BLaER1 treated with 17β-estradiol and CSF1 and Interleukin-3, amounts not matched to agents 10 nM and 100 nM (cell line): ENCODE measurements at regions not wholly inside any gene's neighbourhood (a gene's known extent, or its start where the extent isn't known, plus 50 kb on each side); places are given as distances from the start of the nearest gene placed in this dataset.
A peak's percentile ranks its signal among the peaks of the same experiment; 100 is the strongest.
"Not testable (repeated sequence)": the region's sequence is repeated elsewhere in the genome, so short reads cannot be mapped to it uniquely, and the experiment has no call there.

ENCODE experiments used
- H3K27ac ChIP-seq, 11 experiments: shearing (Covaris generic); formaldehyde crosslinking; 2 replicates each; pipeline ENCODE4 v1.8.1; 2022
- H3K27me3 ChIP-seq, 11 experiments: shearing (Covaris generic); formaldehyde crosslinking; 2 replicates each; pipeline ENCODE4 v1.8.1; 2022
- H3K36me3 ChIP-seq, 11 experiments: shearing (Covaris generic); formaldehyde crosslinking; 2 replicates each; pipeline ENCODE4 v1.8.1; 2022
- H3K4me1 ChIP-seq, 10 experiments: shearing (Covaris generic); formaldehyde crosslinking; 2 replicates each; pipeline ENCODE4 v1.8.1; 2022
- H3K4me2 ChIP-seq, 11 experiments: shearing (Covaris generic); formaldehyde crosslinking; 2 replicates each; pipeline ENCODE4 v1.8.1; 2022
- H3K4me3 ChIP-seq, 10 experiments: shearing (Covaris generic); formaldehyde crosslinking; 2 replicates each; pipeline ENCODE4 v1.8.1; 2022
- H3K9ac ChIP-seq, 11 experiments: shearing (Covaris generic); formaldehyde crosslinking; 2 replicates each; pipeline ENCODE4 v1.8.1; 2022
- H3K9me3 ChIP-seq, 11 experiments: shearing (Covaris generic); formaldehyde crosslinking; replicated peaks in 1 of 11; 2 replicates each; pipeline ENCODE4 v1.8.1; 2022
- H4K20me1 ChIP-seq, 11 experiments: shearing (Covaris generic); formaldehyde crosslinking; 2 replicates each; pipeline ENCODE4 v1.8.1; 2022
- Cebpa-rat ChIP-seq, 11 experiments: shearing (Covaris generic); IDR thresholded peaks; 2 replicates each; pipeline ENCODE4 v1.8.1; 2022

DNA sequence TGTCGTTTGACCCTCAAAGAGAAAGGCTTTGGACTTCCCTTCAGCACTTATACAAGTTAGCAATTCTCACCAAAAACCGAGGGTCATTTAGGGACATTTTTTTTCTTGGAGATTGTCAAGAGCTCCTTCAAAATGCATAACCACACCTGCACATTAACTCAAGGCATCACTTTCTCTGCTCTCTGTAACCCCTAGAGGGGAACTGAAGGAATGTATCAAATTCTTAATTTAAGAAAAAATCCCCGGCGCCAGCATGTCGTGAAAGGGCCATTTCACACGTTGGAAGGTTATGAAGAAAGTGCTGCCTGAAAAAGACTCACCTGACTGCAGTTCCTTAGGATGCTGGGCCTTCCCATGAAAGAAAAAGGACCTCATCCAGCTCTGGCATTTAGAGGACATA is 131.6 kb upstream of the ZC3H12A start:
- Histone ChIP-seq H3K9me3 (no peaks in the 10 kb centered on the region), H3K36me3 (no peaks in the 10 kb centered on the region), H4K20me1 (no peaks in the 10 kb centered on the region; a peak in 1 of 22 replicates), H3K27me3 (no peaks in the 10 kb centered on the region), H3K9ac (no peak overlapping the region), H3K4me1 (peaks cover 0 to 13% (median 9%) of the 10 kb centered on the region in 10 experiments; a peak in 15 of 20 replicates), H3K4me3 (no peak overlapping the region), H3K27ac (no peak overlapping the region), H3K4me2 (no peak overlapping the region)
- TF ChIP-seq Cebpa-rat (IDR thresholded peaks at IDR 0.05): no peak

DNA sequence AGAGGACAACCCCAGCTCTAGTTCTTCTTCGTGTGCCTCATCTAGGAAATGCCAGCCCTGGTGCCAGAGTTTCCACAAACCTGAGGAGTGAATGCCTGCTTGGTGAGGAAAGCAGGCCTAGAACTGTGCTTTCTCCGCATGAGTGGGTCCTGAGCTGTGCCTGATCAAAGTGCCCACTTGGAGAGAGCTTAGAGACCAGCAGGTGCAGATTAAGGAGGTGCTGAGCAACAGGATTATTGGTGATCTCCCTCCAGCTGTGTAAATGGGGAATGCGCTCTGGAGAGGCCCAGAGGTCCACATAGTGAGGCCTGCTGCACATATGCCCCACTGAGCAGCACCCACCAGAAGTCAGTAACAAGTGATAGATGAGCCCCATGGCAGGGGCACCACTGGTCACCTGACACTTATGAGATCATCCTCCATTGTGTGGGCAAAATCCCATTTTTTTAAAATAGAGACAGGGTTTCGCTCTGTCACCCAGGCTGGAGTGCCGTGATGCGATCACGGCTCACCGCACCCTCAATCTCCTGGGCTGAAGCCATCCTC is 127.2 kb upstream of the ZC3H12A start:
- no peaks in the 10 kb centered on the region for H3K27me3 ChIP-seq
- peak overlapping the region in 9 of 11 experiments; percentile 14 to 60 (median 42); a peak in 17 of 22 replicates for H3K4me2 ChIP-seq
- H3K9ac ChIP-seq: no peak overlapping the region
- no peaks in the 10 kb centered on the region for H3K36me3 ChIP-seq
- peaks cover 0 to 16% (median 11%) of the 10 kb centered on the region in 10 experiments; a peak in 15 of 20 replicates for H3K4me1 ChIP-seq
- no peak for TF ChIP-seq Cebpa-rat (IDR thresholded peaks at IDR 0.05)
- H3K9me3 ChIP-seq: no peaks in the 10 kb centered on the region
- no peaks in the 10 kb centered on the region; a peak in 1 of 22 replicates for H4K20me1 ChIP-seq
- no peak overlapping the region for H3K4me3 ChIP-seq
- no peak overlapping the region for H3K27ac ChIP-seq

DNA sequence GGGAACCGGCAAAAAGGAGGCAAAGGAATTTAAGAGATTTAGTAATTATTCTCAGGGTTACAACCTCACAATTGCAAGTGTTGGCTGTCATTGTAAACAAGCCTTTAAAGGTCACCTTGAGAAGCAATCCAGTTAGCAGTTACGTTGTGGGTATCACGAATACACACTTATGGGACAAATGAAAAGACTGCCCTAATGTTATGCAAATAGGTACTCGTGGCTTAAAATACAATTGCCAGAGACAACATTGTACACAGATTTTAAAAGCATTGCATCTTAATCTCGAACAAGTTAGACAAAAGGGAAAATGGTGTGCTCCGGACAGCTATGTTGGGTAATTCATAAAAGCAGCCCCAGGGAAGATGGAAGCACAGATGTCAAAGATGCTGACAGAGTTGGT is 120.5 kb upstream of the ZC3H12A start:
- Histone ChIP-seq H3K9me3 (no peaks in the 10 kb centered on the region), H4K20me1 (no peaks in the 10 kb centered on the region), H3K4me1 (no peaks in the 10 kb centered on the region), H3K27me3 (no peaks in the 10 kb centered on the region), H3K4me2 (no peak overlapping the region), H3K9ac (no peak overlapping the region), H3K27ac (no peak overlapping the region), H3K36me3 (no peaks in the 10 kb centered on the region), H3K4me3 (no peak overlapping the region)
- no peak for TF ChIP-seq Cebpa-rat (IDR thresholded peaks at IDR 0.05)

DNA sequence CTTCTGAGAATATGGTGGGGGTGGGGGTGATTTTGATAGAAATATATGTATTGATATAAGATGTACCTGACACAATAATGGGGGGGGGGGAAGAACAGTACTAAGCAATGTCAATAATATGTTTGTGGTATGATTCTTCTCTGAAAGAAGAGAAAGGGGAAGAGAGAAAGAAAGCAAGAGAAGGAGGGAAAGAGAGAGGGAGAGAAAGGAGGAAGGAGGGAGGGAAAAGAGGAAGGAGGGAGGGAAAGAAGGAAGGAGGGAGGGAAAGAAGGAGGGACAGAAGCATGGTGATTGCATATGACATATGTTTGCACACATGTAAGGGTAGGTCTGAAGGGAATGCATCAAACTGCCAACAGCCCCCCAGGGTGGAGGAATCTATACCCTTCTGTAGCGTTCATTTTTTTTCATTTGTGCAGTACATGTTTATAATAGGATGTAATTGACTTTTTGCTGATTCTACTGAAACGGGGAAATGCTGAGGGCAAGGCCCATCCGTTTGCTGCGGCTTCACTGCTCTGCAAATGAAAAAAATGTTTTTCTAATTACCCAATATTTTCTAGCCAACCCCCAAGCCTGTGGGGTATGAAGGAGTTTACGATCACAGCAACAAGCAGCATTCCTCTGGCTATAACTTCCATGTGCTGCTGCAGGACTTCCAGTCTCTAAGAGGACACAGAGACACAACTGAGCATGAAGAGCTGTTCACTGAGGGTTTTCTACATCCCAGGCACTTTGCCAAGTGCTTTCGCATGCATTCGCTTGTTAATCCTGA is 119.3 kb upstream of the ZC3H12A start:
- Histone ChIP-seq H3K4me1 (0 out of 20 replicates have a peak, but pooled peaks cover 0 to 4% (median 0%) of the 10 kb centered on the region in 10 experiments), H3K9me3 (no peaks in the 10 kb centered on the region), H3K4me3 (no peak overlapping the region), H3K27ac (no peak overlapping the region), H4K20me1 (no peaks in the 10 kb centered on the region; a peak in 1 of 22 replicates), H3K4me2 (no peak overlapping the region), H3K27me3 (no peaks in the 10 kb centered on the region), H3K36me3 (no peaks in the 10 kb centered on the region), H3K9ac (no peak overlapping the region)
- no peak for TF ChIP-seq Cebpa-rat (IDR thresholded peaks at IDR 0.05)

DNA sequence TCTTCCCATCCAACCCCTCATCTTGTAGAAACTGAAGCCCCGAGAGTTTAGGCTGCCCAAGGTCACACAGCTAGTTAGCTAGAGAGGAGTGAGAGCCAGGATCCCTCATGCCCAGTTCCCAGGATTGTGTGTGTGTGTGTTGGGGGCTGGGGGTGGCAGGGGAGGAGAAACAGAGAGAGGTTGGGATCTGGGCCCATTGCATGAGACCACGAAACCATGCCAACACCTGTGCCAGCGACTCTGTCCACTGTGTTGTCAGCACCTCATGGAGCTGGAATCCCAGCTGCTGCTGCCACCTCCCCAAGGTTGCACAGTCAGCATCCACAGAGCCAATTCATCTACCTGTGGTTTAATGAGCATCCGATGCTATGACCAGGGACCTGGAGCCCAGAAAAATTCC is 115.4 kb upstream of the ZC3H12A start:
- H3K4me2 ChIP-seq: no peak overlapping the region
- H3K27ac ChIP-seq: no peak overlapping the region
- peaks cover 0 to 8% (median 0%) of the 10 kb centered on the region in 10 experiments; a peak in 1 of 20 replicates for H3K4me1 ChIP-seq
- no peak overlapping the region for H3K9ac ChIP-seq
- no peaks in the 10 kb centered on the region; a peak in 1 of 22 replicates for H4K20me1 ChIP-seq
- no peaks in the 10 kb centered on the region for H3K9me3 ChIP-seq
- H3K27me3 ChIP-seq: no peaks in the 10 kb centered on the region
- TF ChIP-seq Cebpa-rat (IDR thresholded peaks at IDR 0.05): no peak
- H3K36me3 ChIP-seq: no peaks in the 10 kb centered on the region
- H3K4me3 ChIP-seq: no peak overlapping the region

DNA sequence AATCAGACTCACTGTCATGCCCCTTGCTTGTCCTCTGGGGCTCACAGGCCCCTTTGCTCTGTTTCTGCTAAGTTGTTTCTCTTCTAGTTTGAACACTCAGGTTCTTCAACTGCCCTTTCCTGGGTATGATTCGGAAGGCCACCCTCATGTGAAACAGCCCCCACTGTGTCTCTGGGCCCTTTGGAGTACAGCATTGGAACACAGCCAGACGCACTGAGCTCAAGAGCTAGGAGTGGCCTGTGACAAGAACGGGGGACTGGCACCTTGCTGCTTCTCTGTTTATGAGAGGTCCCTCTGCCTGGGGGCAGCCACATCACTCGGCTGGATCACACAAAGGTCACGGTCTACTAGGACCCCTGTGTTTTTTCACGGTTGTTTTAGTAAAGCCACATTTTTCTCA is 114.4 kb upstream of the ZC3H12A start:
- no peaks in the 10 kb centered on the region; a peak in 1 of 22 replicates for H4K20me1 ChIP-seq
- H3K4me1 ChIP-seq: peaks cover 0 to 8% (median 0%) of the 10 kb centered on the region in 10 experiments; a peak in 1 of 20 replicates
- H3K4me2 ChIP-seq: no peak overlapping the region
- H3K4me3 ChIP-seq: no peak overlapping the region
- no peak overlapping the region for H3K27ac ChIP-seq
- TF ChIP-seq Cebpa-rat (IDR thresholded peaks at IDR 0.05): no peak
- no peaks in the 10 kb centered on the region for H3K27me3 ChIP-seq
- H3K9me3 ChIP-seq: no peaks in the 10 kb centered on the region
- no peak overlapping the region for H3K9ac ChIP-seq
- H3K36me3 ChIP-seq: no peaks in the 10 kb centered on the region

DNA sequence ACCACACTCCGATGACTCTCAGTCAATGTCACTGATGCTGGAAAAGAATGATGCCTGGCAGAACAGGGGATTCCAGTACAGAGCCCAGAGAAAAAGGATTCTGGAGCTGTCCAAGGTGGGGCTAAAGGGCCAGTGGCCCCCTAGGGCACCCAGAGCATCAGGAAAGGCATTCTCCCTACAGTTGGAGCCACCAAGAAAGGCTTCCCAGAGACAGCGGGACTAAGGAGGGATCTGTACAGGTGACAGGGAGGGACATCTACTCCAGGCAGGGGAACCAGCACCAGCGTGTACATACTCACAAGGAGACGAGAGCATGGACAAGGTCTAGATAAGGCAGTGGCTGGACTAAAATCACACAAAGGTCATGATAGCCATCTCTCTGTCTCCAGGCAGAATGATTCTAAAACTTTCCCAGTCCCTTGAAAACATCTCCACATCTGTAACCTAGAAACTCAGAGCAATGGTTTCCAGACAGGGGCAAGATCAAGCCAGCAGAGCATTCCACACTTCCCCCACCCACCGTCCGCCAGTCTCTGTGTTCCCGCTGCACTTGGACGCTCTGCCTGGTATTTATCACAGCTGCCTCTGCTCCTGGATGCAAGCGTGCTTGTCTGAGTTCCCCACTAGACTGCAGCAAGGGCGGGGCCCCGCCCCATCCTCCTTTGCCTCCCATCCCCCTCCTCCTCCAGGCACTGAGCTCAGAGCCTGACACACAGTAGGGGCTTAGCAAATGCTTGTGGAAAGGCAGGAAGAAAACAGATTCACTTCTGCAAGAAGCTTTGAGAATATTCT is 111.6 kb upstream of the ZC3H12A start:
- no peak overlapping the region for H3K4me3 ChIP-seq
- no peak for TF ChIP-seq Cebpa-rat (IDR thresholded peaks at IDR 0.05)
- H3K9me3 ChIP-seq: peaks cover 0 to 22% (median 0%) of the 10 kb centered on the region in 11 experiments; a peak in 8 of 22 replicates
- no peaks in the 10 kb centered on the region for H3K36me3 ChIP-seq
- no peaks in the 10 kb centered on the region; a peak in 1 of 22 replicates for H4K20me1 ChIP-seq
- peaks cover 0 to 8% (median 0%) of the 10 kb centered on the region in 10 experiments; a peak in 1 of 20 replicates for H3K4me1 ChIP-seq
- H3K4me2 ChIP-seq: no peak overlapping the region
- no peak overlapping the region for H3K9ac ChIP-seq
- H3K27me3 ChIP-seq: no peaks in the 10 kb centered on the region
- no peak overlapping the region for H3K27ac ChIP-seq

DNA sequence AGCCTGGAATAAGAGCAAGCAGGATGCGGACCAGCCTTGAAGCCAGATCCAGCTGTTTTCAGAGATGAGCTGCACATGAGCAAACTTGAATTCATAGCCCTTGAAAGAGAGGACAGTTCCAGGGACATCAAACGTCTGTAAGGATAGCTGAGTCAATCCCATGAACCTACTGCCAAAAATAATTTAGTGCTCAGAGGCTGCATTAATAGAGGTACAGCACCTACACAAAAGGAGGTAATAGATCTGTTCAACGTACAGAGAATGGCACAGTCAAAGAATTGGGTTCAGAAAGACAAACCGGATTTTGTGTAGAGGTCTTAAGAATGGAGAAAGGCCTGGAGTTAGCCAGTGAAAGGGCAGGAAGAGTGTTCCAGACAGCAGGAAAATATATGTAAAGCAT is 110.8 kb upstream of the ZC3H12A start:
- no peak overlapping the region for H3K4me2 ChIP-seq
- H3K4me3 ChIP-seq: no peak overlapping the region
- no peak for TF ChIP-seq Cebpa-rat (IDR thresholded peaks at IDR 0.05)

DNA sequence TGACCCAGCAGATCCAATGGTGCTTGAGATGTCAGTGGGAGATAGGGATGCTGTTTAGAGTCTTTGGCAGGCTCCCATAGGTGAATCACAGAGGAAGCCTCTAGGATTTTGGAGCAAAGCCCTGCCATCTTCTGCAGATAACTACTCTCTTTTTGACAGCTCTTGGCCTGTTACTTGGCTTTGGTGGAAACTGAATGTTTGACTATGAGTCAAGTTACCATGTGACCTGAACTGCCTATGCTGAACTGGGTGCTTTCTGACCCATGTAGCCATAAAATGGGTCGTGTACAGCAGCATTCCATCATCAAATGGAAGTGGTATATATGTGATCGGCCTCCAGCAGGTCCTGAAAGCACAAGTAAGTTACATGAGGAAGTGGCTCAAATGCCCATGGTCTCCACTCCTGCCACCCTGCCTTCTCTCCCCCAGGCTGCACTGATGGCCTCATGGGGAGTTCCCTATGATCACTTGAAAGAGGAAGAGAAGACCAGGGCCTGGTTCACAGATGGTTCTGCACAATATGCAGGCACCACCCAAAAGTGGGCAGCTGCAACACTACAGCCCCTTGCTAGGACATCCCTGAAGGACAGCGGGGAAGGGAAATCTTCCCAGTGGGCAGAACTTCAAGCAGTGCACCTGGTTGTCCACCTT is 105.6 kb upstream of the ZC3H12A start:
- Histone ChIP-seq H3K4me1 (peaks cover 0 to 27% (median 0%) of the 10 kb centered on the region in 10 experiments; a peak in 3 of 20 replicates), H3K9me3 (peaks cover 0 to 26% (median 0%) of the 10 kb centered on the region in 11 experiments; a peak in 8 of 22 replicates), H3K4me2 (peak overlapping the region in 2 of 11 experiments; percentile 43 to 55; a peak in 4 of 22 replicates)
- H3K9ac ChIP-seq, H3K27me3 ChIP-seq, H3K36me3 ChIP-seq, H3K27ac ChIP-seq, H3K4me3 ChIP-seq, H4K20me1 ChIP-seq: not testable (repeated sequence)

More for the DNA sequence above, 110.8 kb upstream of the ZC3H12A start:
- H3K4me1 ChIP-seq: peaks cover 0 to 8% (median 0%) of the 10 kb centered on the region in 10 experiments; a peak in 4 of 20 replicates
- no peaks in the 10 kb centered on the region for H3K36me3 ChIP-seq
- peaks cover 0 to 22% (median 0%) of the 10 kb centered on the region in 11 experiments; a peak in 8 of 22 replicates for H3K9me3 ChIP-seq
- no peak overlapping the region for H3K9ac ChIP-seq
- H4K20me1 ChIP-seq: no peaks in the 10 kb centered on the region; a peak in 1 of 22 replicates
- no peaks in the 10 kb centered on the region for H3K27me3 ChIP-seq
- no peak overlapping the region for H3K27ac ChIP-seq
